Common myeloid progenitor, CD34-positive (primary cell): ENCODE measurements at regions not wholly inside any gene's neighbourhood (a gene's known extent, or its start where the extent isn't known, plus 50 kb on each side); places are given as distances from the start of the nearest gene placed in this dataset.

Source experiments
- CTCF ChIA-PET: fragments of 350-600 bp; sonication (Branson Sonifier 250); formaldehyde crosslinking; loops from one replicate; lab custom pipeline; 2021; ENCODE audit warnings: antibody characterized with exemption; lab: Charles Lee
- POLR2A ChIA-PET: fragments of 350-600 bp; sonication (Branson Sonifier 250); formaldehyde crosslinking; loops from one replicate; lab custom pipeline; 2021; ENCODE audit warnings: antibody characterized with exemption; lab: Charles Lee
- DNase-seq, 3 donors: peaks; one replicate each; pipeline versions ENCODE4 v3.0.0 to v3.0.0-alpha.2; 2013
- H3K27ac ChIP-seq, 2 experiments: 1 replicate in 1 of 2; 2 replicates in 1 of 2; pipeline ENCODE4 v1.7.0; 2013; ENCODE audit warnings: inconsistent platforms in 2 of 2, low read length in 2 of 2, mild to moderate bottlenecking in 2 of 2, low read depth in 1 of 2, moderate library complexity in 1 of 2; ENCODE audit not compliant: severe bottlenecking in 2 of 2, insufficient read depth in 1 of 2, poor library complexity in 1 of 2
- H3K27me3 ChIP-seq, 5 experiments: replicated peaks in 2 of 5; 1 replicate in 3 of 5; 2 replicates in 2 of 5; pipeline versions ENCODE4 v1.6.1 to v1.7.0; 2013; ENCODE audit warnings: low read length in 4 of 5, mild to moderate bottlenecking in 2 of 5, moderate library complexity in 2 of 5, inconsistent platforms in 1 of 5; ENCODE audit not compliant: insufficient read depth in 5 of 5, control insufficient read depth in 4 of 5
- H3K36me3 ChIP-seq, 4 experiments: 1 replicate in 2 of 4; 2 replicates in 2 of 4; pipeline versions ENCODE4 v1.6.1 to v1.7.0; 2013; ENCODE audit warnings: low read length in 3 of 4, control low read depth in 1 of 4, mild to moderate bottlenecking in 1 of 4; ENCODE audit not compliant: control insufficient read depth in 4 of 4, insufficient read depth in 4 of 4
- H3K4me1 ChIP-seq, 4 experiments: 1 replicate in 3 of 4; 2 replicates in 1 of 4; pipeline versions ENCODE4 v1.6.1 to v1.7.1; 2013; ENCODE audit warnings: low read length in 3 of 4, mild to moderate bottlenecking in 3 of 4, control low read depth in 1 of 4, inconsistent platforms in 1 of 4, moderate library complexity in 1 of 4; ENCODE audit not compliant: control insufficient read depth in 4 of 4, insufficient read depth in 4 of 4; ENCODE audit errors: control extremely low read depth in 1 of 4
- H3K4me3 ChIP-seq, 7 experiments: 1 replicate in 4 of 7; 2 replicates in 3 of 7; pipeline versions ENCODE4 v1.5.1 to v1.7.0; 2013; ENCODE audit warnings: mild to moderate bottlenecking in 7 of 7, low read length in 6 of 7, moderate library complexity in 6 of 7, inconsistent platforms in 2 of 7, low read depth in 2 of 7, control low read depth in 1 of 7; ENCODE audit not compliant: insufficient read depth in 4 of 7, control insufficient read depth in 1 of 7; ENCODE audit errors: extremely low read depth in 1 of 7
- H3K9me3 ChIP-seq, 5 experiments: 1 replicate in 4 of 5; 2 replicates in 1 of 5; pipeline versions ENCODE4 v1.6.1 to v1.7.1; 2013; ENCODE audit warnings: low read length in 4 of 5, mild to moderate bottlenecking in 2 of 5, inconsistent platforms in 1 of 5, low read depth in 1 of 5, moderate library complexity in 1 of 5; ENCODE audit not compliant: control insufficient read depth in 4 of 5, insufficient read depth in 2 of 5; ENCODE audit errors: control extremely low read depth in 1 of 5
- WGBS: methylation state at CpG from one replicate; pipeline ENCODE4 v1.1.5; 2013; ENCODE audit not compliant: insufficient coverage; 5-methylcytosine and 5-hydroxymethylcytosine counted together

DNA sequence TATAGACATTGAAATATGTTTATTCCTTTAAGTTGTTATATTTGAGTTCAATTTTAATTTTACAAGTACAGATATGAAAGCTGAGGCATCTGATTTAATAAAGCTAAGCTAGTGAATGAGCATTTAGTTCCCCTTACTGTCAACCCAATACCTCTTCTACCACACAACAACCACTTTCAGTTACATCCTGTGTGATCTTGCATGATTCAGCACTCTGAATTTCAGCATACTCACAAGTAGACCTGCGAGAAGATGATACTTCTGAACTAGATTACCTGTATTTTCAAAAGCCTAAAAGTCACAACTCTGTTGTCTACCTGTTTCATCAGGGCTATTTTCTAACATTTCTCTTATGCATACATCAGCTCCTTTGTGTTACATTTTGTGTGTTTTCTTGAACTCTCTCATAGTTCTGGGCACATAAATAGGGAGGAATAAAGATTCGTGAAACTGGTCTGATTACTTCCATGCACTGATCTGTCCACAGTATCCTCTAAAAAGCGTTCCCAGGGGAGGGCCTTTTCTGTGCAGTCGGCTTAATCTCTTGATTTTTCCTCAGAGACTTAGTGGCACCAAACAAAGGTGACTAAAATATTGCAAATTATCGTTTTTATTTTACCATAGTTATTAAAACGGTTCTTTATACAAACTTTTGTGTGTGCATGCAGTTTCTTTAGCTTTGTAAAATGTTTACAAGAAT, 2025.5 kb upstream of the NUDT12 start:
- 64% methylated on average over 4 of the region's 6 CpGs for WGBS
- DNase-seq, result no peak
- H3K4me3 ChIP-seq, result no peak overlapping the region
- H3K27me3 ChIP-seq, result no peaks in the 10 kb centered on the region
- no peak overlapping the region for H3K27ac ChIP-seq
- peaks cover 0 to 2% (median 0%) of the 10 kb centered on the region in 4 experiments for H3K4me1 ChIP-seq
- CTCF ChIA-PET, result no interaction called here
- POLR2A ChIA-PET, result no interaction called here
- H3K9me3 ChIP-seq, result peaks cover 0 to under 1% (median 0%) of the 10 kb centered on the region in 5 experiments
- no peaks in the 10 kb centered on the region for H3K36me3 ChIP-seq

DNA sequence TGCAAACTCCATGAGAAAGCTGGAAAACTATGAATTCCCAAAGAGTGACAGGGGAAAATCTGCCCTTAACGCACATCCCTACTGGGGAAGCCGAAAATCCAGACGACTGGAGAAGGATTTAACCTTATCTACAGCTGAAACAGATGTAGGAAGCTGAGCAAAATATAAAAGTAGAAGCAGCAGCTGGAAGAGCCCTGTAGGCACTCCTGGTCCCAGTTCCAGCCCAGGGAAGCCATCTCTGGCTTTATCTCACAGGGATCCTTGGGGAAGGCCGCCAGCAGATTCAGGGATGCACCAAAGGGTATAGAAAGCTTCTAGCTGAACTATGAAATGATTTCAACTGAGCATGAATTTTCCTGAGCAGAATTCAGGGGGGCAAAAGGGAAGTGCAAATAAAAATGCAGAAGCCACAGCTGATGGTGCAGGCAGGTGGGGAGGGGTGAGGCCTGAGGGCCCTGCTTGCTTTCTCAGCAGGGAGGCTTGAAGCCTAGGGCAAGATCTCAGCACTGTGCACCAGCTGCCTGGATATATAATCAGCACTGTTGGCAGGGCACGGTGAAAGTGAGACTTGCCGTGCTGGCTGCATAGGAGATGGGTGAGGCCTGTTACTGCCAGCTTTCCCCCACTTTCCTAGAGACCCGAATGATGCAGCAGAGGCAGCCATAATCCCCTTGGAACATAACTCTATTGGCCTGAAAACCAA, 2019.5 kb upstream of the NUDT12 start:
- no peak overlapping the region for H3K27ac ChIP-seq
- CTCF ChIA-PET, result no interaction called here
- POLR2A ChIA-PET, result no interaction called here
- no peaks in the 10 kb centered on the region for H3K27me3 ChIP-seq
- no peaks in the 10 kb centered on the region for H3K4me1 ChIP-seq
- peaks cover 0 to 3% (median 0%) of the 10 kb centered on the region in 5 experiments for H3K9me3 ChIP-seq
- WGBS, result 88% methylated on average over 6 of the region's 7 CpGs
- no peaks in the 10 kb centered on the region for H3K36me3 ChIP-seq
- H3K4me3 ChIP-seq, result no peak overlapping the region
- no peak for DNase-seq

DNA sequence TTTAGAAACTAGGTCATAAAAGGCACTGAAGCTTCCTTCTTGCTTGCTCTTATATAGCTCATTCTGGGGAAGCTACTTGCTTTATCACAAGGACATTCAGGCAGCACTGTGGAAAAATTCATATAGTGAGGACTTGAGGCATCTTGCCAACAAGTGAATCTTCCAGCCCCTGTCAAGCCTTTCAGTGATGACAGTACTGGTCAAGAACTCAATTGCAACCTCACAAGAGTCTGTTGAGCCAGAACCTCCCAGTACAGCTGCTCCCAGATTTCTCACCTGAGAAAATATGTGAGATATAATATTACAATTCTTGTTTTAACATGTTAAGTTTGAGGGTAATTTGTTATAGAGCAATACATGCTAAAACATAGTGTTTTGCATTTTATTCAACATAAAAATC, 2011.0 kb upstream of the NUDT12 start:
- no peak for DNase-seq
- H3K4me1 ChIP-seq, result no peaks in the 10 kb centered on the region
- ChIA-PET CTCF (interaction anchor here (0.7 kb wide), 1 partner anchor 16 kb away, joined by 3 read pairs; no protein-coding TSS in a partner anchor), POLR2A (no interaction called here)
- no peak overlapping the region for H3K27ac ChIP-seq
- H3K36me3 ChIP-seq, result no peaks in the 10 kb centered on the region
- no peaks in the 10 kb centered on the region for H3K27me3 ChIP-seq
- H3K4me3 ChIP-seq, result no peak overlapping the region
- H3K9me3 ChIP-seq, result no peaks in the 10 kb centered on the region

DNA sequence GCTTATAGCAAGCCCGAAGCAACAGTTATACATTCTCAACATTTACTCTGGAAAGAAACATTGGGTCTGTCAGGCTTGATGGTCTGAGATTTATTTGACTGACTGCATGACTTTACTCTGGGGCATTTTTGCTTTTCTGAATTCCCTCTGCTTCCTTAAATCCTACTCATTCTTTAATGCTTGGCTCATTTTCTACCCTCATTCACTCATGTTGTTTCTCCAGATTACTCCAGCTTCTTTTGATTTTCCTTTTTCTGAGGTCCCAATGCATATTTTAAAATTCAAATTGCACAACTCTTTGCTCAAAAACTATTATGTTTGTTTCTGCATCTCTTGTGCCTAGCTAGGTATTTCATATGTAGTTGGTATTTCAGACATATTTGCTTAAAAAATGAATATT, 2002.9 kb upstream of the NUDT12 start:
- no peaks in the 10 kb centered on the region for H3K4me1 ChIP-seq

DNA sequence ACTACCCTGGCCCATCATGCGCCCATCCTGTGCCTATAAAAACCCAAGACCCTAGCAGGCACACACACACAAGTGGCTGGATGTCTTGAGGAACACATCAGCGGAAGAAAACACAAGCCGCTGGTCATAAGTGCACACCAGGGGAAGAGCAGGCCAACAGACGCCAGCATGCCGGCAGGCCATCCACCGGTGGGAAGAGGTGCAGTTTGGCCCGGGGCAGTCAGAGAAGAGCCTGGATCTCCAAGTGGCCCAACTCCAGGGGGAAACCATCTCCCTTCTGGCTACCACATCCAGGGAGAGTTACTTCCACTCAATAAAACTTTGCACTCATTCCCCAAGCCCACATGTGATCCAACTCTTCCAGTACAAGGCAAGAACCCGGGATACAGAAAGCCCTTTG, 2001.3 kb upstream of the NUDT12 start:
- Histone ChIP-seq H3K9me3 (peaks cover 0 to 1% (median 0%) of the 10 kb centered on the region in 5 experiments), H3K4me1 (no peaks in the 10 kb centered on the region), H3K4me3 (no peak overlapping the region), H3K27ac (no peak overlapping the region), H3K27me3 (no peaks in the 10 kb centered on the region), H3K36me3 (no peaks in the 10 kb centered on the region)
- CTCF ChIA-PET, result no interaction called here
- POLR2A ChIA-PET, result no interaction called here
- 100% methylated on average over 3 of the region's 8 CpGs for WGBS
- DNase-seq, result no peak

More for the DNA sequence above, 2002.9 kb upstream of the NUDT12 start:
- ChIA-PET POLR2A (no interaction called here), CTCF (no interaction called here)
- Histone ChIP-seq H3K27ac (no peak overlapping the region), H3K27me3 (no peaks in the 10 kb centered on the region), H3K4me3 (no peak overlapping the region), H3K9me3 (peaks cover 0 to 1% (median 0%) of the 10 kb centered on the region in 5 experiments), H3K36me3 (no peaks in the 10 kb centered on the region)
- no peak for DNase-seq
- no CpG with 5 or more reads among the region's 1 CpG for WGBS

DNA sequence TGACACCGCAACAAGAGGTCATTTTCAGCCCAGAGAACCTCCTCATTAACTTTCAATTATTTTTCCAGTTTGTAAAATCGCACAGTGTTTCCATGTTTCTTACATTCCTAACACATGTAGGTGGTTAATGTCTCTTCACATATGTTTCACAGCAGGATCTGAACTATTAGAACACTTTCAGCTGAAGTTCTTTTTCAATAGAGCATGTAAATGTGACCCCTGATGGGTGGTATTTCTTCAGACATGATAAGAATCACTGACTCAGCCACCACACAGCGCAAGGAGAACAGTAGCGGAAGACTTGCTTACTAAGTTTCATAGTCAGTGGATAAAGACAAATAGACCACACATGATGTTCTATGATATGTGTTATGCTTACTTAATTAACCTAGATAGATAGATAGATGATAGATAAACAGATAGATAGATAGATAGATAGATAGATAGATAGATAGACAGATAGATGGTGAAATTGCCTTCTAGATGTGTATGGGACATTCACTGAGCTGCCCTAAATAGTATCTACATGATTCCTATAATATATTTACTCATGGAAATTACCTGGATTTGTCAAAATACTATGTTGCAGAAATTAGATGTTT, 1992.1 kb upstream of the NUDT12 start:
- no peak overlapping the region for H3K27ac ChIP-seq
- H3K9me3 ChIP-seq, result no peaks in the 10 kb centered on the region
- no peak for DNase-seq
- no peaks in the 10 kb centered on the region for H3K36me3 ChIP-seq
- H3K4me1 ChIP-seq, result no peaks in the 10 kb centered on the region
- CTCF ChIA-PET, result no interaction called here
- WGBS, result 100% methylated on average over 3 of the region's 4 CpGs
- H3K4me3 ChIP-seq, result no peak overlapping the region
- POLR2A ChIA-PET, result interaction anchor here (0.7 kb wide), 1 partner anchor 1343 kb away, joined by 3 read pairs; no protein-coding TSS in a partner anchor
- H3K27me3 ChIP-seq, result no peaks in the 10 kb centered on the region

DNA sequence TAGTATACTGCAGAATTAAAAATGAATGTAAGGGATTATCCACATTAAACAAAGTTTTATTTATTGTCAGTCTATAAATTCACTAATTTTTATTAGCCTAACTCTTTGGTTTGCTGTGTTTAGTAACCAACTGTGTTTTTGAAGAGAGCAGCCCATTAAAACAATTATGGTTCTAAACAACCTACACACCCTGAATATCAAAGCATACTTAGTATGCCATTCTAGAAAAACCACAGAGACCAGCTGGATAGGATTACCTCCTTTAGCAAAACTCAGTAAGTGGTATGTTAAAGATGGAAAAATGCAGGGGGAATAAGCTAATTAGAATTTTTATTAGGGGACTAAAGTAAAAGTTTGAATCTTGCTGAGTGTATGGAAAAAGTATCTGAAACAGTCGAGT, 1981.7 kb upstream of the NUDT12 start:
- Histone ChIP-seq H3K4me3 (no peak overlapping the region), H3K4me1 (no peaks in the 10 kb centered on the region), H3K27ac (no peak overlapping the region), H3K27me3 (no peaks in the 10 kb centered on the region), H3K9me3 (no peaks in the 10 kb centered on the region), H3K36me3 (no peaks in the 10 kb centered on the region)
- DNase-seq, result no peak
- POLR2A ChIA-PET, result no interaction called here
- WGBS, result 85% methylated on average over 1 of the region's 1 CpG
- CTCF ChIA-PET, result no interaction called here
